NCI-H524 (cell line): ENCODE measurements at regions not wholly inside any gene's neighbourhood (a gene's known extent, or its start where the extent isn't known, plus 50 kb on each side); places are given as distances from the start of the nearest gene placed in this dataset.

Source experiments
- DNase-seq, 2 experiments: peaks; one replicate each; lab custom pipeline; 2025; lab: John Stamatoyannopoulos, UW

- no peak for DNase-seq
Measured at GRCh38 chr6:156519940-156520339, 257.2 kb upstream of the ARID1B start.

GRCh38 chr6:156517088-156517487 is 260.1 kb upstream of the ARID1B start:
- DNase-seq: no peak

- DNase-seq: no peak
Measured at GRCh38 chr6:156515242-156515641, 261.9 kb upstream of the ARID1B start.

GRCh38 chr6:156513504-156513903 is 263.7 kb upstream of the ARID1B start:
- no peak for DNase-seq

- DNase-seq: no peak
Measured at GRCh38 chr6:156511570-156511969, 265.6 kb upstream of the ARID1B start.

GRCh38 chr6:156511051-156511450 is 266.1 kb upstream of the ARID1B start:
- DNase-seq: no peak

GRCh38 chr6:156510242-156510641 is 266.9 kb upstream of the ARID1B start:
- DNase-seq: no peak

- DNase-seq: no peak
Measured at GRCh38 chr6:156509496-156509895, 267.7 kb upstream of the ARID1B start.

- no peak for DNase-seq
Measured at GRCh38 chr6:156508923-156509322, 268.3 kb upstream of the ARID1B start.

GRCh38 chr6:156508126-156508525 is 269.1 kb upstream of the ARID1B start:
- DNase-seq: no peak

- no peak for DNase-seq
Measured at GRCh38 chr6:156507656-156508055, 269.5 kb upstream of the ARID1B start.

- no peak for DNase-seq
Measured at GRCh38 chr6:156507106-156507505, 270.1 kb upstream of the ARID1B start.

- DNase-seq: no peak
Measured at GRCh38 chr6:156502969-156503504, 274.1 kb upstream of the ARID1B start.

- no peak for DNase-seq
Measured at GRCh38 chr6:156497618-156498017, 279.6 kb upstream of the ARID1B start.

GRCh38 chr6:156487877-156488276 is 289.3 kb upstream of the ARID1B start:
- no peak for DNase-seq

- no peak for DNase-seq
Measured at GRCh38 chr6:156485150-156485549, 292.0 kb upstream of the ARID1B start.

GRCh38 chr6:156474507-156475120 is 302.6 kb upstream of the ARID1B start:
- no peak for DNase-seq

- DNase-seq: no peak
Measured at GRCh38 chr6:156471000-156471399, 306.2 kb upstream of the ARID1B start.

GRCh38 chr6:156464100-156464878 is 312.9 kb upstream of the ARID1B start:
- DNase-seq: no peak

GRCh38 chr6:156461647-156462046 is 315.5 kb upstream of the ARID1B start:
- no peak for DNase-seq

GRCh38 chr6:156457601-156458000 is 319.6 kb upstream of the ARID1B start:
- no peak for DNase-seq

GRCh38 chr6:156455847-156456246 is 321.3 kb upstream of the ARID1B start:
- no peak for DNase-seq

GRCh38 chr6:156454867-156455266 is 322.3 kb upstream of the ARID1B start:
- DNase-seq: no peak
